HepG2 (cell line): ENCODE measurements at regions not wholly inside any gene's neighbourhood (a gene's known extent, or its start where the extent isn't known, plus 50 kb on each side); places are given as distances from the start of the nearest gene placed in this dataset.

ENCODE experiments used
- ATAC-seq: fragments of 200-7000 bp; cut with Tn5 transposase; 3 replicates; pipeline ENCODE4 v1.9.1; 2020; ENCODE audit warnings: mild to moderate bottlenecking, moderate library complexity
- BruUV-seq: library from RNA; stranded (reverse); fragments of 400-500 nt; replicated peaks from 2 replicates; lab custom pipeline; 2021; lab: Mats Ljungman, UMichigan
- CTCF ChIA-PET: fragments of 300-600 bp; formaldehyde crosslinking; extraction: SDS; loops from one replicate; lab custom pipeline; 2021; ENCODE audit warnings: low total read pairs, inconsistent platforms, low intra/inter-chr PET ratio; lab: Yijun Ruan, JAX
- POLR2A ChIA-PET: fragments of 350-600 bp; sonication (Branson Sonifier 250); formaldehyde crosslinking; loops from one replicate; lab custom pipeline; 2020; ENCODE audit warnings: antibody characterized with exemption, inconsistent platforms; lab: Yijun Ruan, JAX
- DNase-seq: peaks from one replicate; pipeline ENCODE4 v3.0.0-alpha.2; 2015; ENCODE audit warnings: low spot score
- FAIRE-seq: peaks from 3 replicates; lab custom pipeline; 2011; peaks lifted over from hg19 to GRCh38; lab: Jason Lieb, UNC
- H2AFZ ChIP-seq: one replicate; pipeline ENCODE4 v1.6.1; 2011; ENCODE audit warnings: low read length, inconsistent platforms
- H3K27ac ChIP-seq: fragments of 300-600 bp; 3 replicates; pipeline ENCODE4 v1.8.0; 2011; ENCODE audit warnings: mixed run types, mild to moderate bottlenecking, mixed read lengths, low read length, inconsistent platforms; ENCODE audit not compliant: insufficient read depth; ENCODE audit errors: extremely low read length
- H3K27me3 ChIP-seq, 2 experiments: fragments of 200-600 bp in 1 of 2; 2 replicates in 1 of 2; 3 replicates in 1 of 2; pipeline versions ENCODE4 v1.6.0 to v1.8.0; 2011; ENCODE audit warnings: low read length in 2 of 2, mild to moderate bottlenecking in 2 of 2, moderate library complexity in 2 of 2, inconsistent platforms in 1 of 2; ENCODE audit not compliant: insufficient read depth in 2 of 2, control insufficient read depth in 1 of 2
- H3K36me3 ChIP-seq, 2 experiments: fragments of 200-600 bp in 1 of 2; replicated peaks in 1 of 2; 2 replicates in 1 of 2; 3 replicates in 1 of 2; pipeline versions ENCODE4 v1.5.1 to v1.8.0; 2011; ENCODE audit warnings: low read length in 2 of 2, inconsistent platforms in 1 of 2; ENCODE audit not compliant: insufficient read depth in 2 of 2, control insufficient read depth in 1 of 2
- H3K4me1 ChIP-seq: 2 replicates; pipeline ENCODE4 v1.5.1; 2012; ENCODE audit warnings: low read length, inconsistent platforms; ENCODE audit not compliant: insufficient read depth
- H3K4me2 ChIP-seq: 2 replicates; pipeline ENCODE4 v1.6.0; 2011; ENCODE audit warnings: low read depth, low read length, inconsistent platforms
- H3K4me3 ChIP-seq, 3 experiments: fragments of 200-600 bp in 1 of 3; sonication (generic), shearing (Covaris generic) in 1 of 3; replicated peaks in 1 of 3; 2 replicates each; pipeline ENCODE4 v1.5.1; 2011 to 2016; ENCODE audit warnings: low read length in 3 of 3, inconsistent platforms in 2 of 3, low read depth in 2 of 3, mild to moderate bottlenecking in 2 of 3, control low read depth in 1 of 3, mixed read lengths in 1 of 3; ENCODE audit not compliant: insufficient read depth in 1 of 3
- H3K79me2 ChIP-seq: one replicate; pipeline ENCODE4 v1.6.1; 2011; ENCODE audit warnings: low read length, inconsistent platforms; ENCODE audit not compliant: insufficient read depth
- H3K9ac ChIP-seq: 2 replicates; pipeline ENCODE4 v1.6.0; 2011; ENCODE audit warnings: mild to moderate bottlenecking, low read depth, low read length, inconsistent platforms; ENCODE audit not compliant: insufficient read depth
- H3K9me3 ChIP-seq: 2 replicates; pipeline ENCODE4 v1.5.1; 2012; ENCODE audit warnings: mild to moderate bottlenecking, low read length
- H4K20me1 ChIP-seq: 2 replicates; pipeline ENCODE4 v1.6.0; 2011; ENCODE audit warnings: inconsistent platforms, mild to moderate bottlenecking, low read length, moderate library complexity; ENCODE audit not compliant: insufficient read depth
- ELK4 ChIP-seq: sonication (generic); formaldehyde crosslinking; IDR thresholded peaks from 2 replicates; pipeline ENCODE4 v1.9.0; 2021; ENCODE audit warnings: missing genetic modification reagents, borderline replicate concordance
- EP300 ChIP-seq, 3 experiments: sonication (generic) in 1 of 3; formaldehyde crosslinking in 1 of 3; IDR thresholded peaks; 2 replicates each; pipeline versions ENCODE4 v1.5.1 to v1.6.1; 2011 to 2020; ENCODE audit warnings: low read depth in 2 of 3, low read length in 2 of 3, borderline replicate concordance in 1 of 3, improper control_type of control experiment in 1 of 3, mild to moderate bottlenecking in 1 of 3, missing genetic modification reagents in 1 of 3, moderate library complexity in 1 of 3
- FOXA3 ChIP-seq: IDR thresholded peaks from 2 replicates; pipeline ENCODE4 v1.6.1; 2016; ENCODE audit warnings: missing genetic modification reagents, missing compliant biosample characterization
- HMG20A ChIP-seq: IDR thresholded peaks from 2 replicates; pipeline ENCODE4 v1.6.1; 2016; ENCODE audit warnings: borderline replicate concordance
- HMGXB4 ChIP-seq, 2 experiments: sonication (generic) in 1 of 2; formaldehyde crosslinking in 1 of 2; IDR thresholded peaks; 2 replicates each; pipeline versions ENCODE4 v1.4.0 to v1.6.1; 2018 to 2020; ENCODE audit warnings: missing genetic modification reagents in 2 of 2, borderline replicate concordance in 1 of 2, low read depth in 1 of 2, mild to moderate bottlenecking in 1 of 2, missing biosample characterization in 1 of 2
- HNF4A ChIP-seq: sonication (generic); formaldehyde crosslinking; IDR thresholded peaks from 2 replicates; pipeline ENCODE4 v1.4.0; 2020; ENCODE audit warnings: missing genetic modification reagents
- HOXA5 ChIP-seq: sonication (generic); formaldehyde crosslinking; IDR thresholded peaks from 2 replicates; pipeline ENCODE4 v1.4.0; 2020; ENCODE audit warnings: missing genetic modification reagents
- KLF12 ChIP-seq: sonication (generic); formaldehyde crosslinking; IDR thresholded peaks from 2 replicates; pipeline ENCODE4 v1.4.0; 2020; ENCODE audit warnings: missing genetic modification reagents, borderline replicate concordance
- MBNL3 ChIP-seq: fragments of 250-450 bp; sonication (Bioruptor Pico); conservative IDR thresholded peaks from 2 replicates; pipeline ENCODE4 v1.8.0; 2022; ENCODE audit warnings: mild to moderate bottlenecking, inconsistent platforms
- MYNN ChIP-seq: sonication (generic); formaldehyde crosslinking; IDR thresholded peaks from 2 replicates; pipeline ENCODE4 v1.4.0; 2020; ENCODE audit warnings: mild to moderate bottlenecking, low read depth, missing genetic modification reagents
- NR2F6 ChIP-seq, 2 experiments: IDR thresholded peaks; 2 replicates each; pipeline ENCODE4 v1.6.1; 2016; ENCODE audit warnings: antibody characterized with exemption in 1 of 2, mild to moderate bottlenecking in 1 of 2
- SMC3 ChIP-seq: IDR thresholded peaks from 2 replicates; pipeline ENCODE4 v1.6.1; 2011; ENCODE audit warnings: low read length, improper control_type of control experiment
- SOX13 ChIP-seq, 3 experiments: fragments of 450-650 bp in 1 of 3; sonication (generic) in 1 of 3; formaldehyde crosslinking in 1 of 3; IDR thresholded peaks in 2 of 3; conservative IDR thresholded peaks in 1 of 3; 2 replicates each; pipeline versions ENCODE4 v1.5.0 to v1.6.1; 2016 to 2020; ENCODE audit warnings: antibody characterized with exemption in 1 of 3, mild to moderate bottlenecking in 1 of 3, missing compliant biosample characterization in 1 of 3, missing genetic modification reagents in 1 of 3, moderate library complexity in 1 of 3
- ZKSCAN1 ChIP-seq: fragments of 150-350 bp; IDR thresholded peaks from 2 replicates; pipeline ENCODE4 v1.6.1; 2014; ENCODE audit warnings: low read length
- ZNF562 ChIP-seq: sonication (generic); formaldehyde crosslinking; IDR thresholded peaks from 2 replicates; pipeline ENCODE4 v1.8.0; 2022; ENCODE audit warnings: missing genetic modification reagents, borderline replicate concordance
- ZNF570 ChIP-seq: sonication (generic); formaldehyde crosslinking; IDR thresholded peaks from 2 replicates; pipeline ENCODE4 v1.4.0; 2020; ENCODE audit warnings: mild to moderate bottlenecking, missing genetic modification reagents, borderline replicate concordance
- ZNF670 ChIP-seq: sonication (generic); formaldehyde crosslinking; IDR thresholded peaks from 2 replicates; pipeline ENCODE4 v1.8.0; 2022; ENCODE audit warnings: mild to moderate bottlenecking, missing genetic modification reagents, borderline replicate concordance
- ZNF691 ChIP-seq: sonication (generic); formaldehyde crosslinking; IDR thresholded peaks from 2 replicates; pipeline ENCODE4 v1.4.0; 2020; ENCODE audit warnings: missing genetic modification reagents, low read depth, mild to moderate bottlenecking, borderline replicate concordance
- ZNF782 ChIP-seq: sonication (generic); formaldehyde crosslinking; IDR thresholded peaks from 2 replicates; pipeline ENCODE4 v1.4.0; 2020; ENCODE audit warnings: missing genetic modification reagents, mild to moderate bottlenecking, borderline replicate concordance
- WGBS: methylation state at CpG from one replicate; pipeline ENCODE4 v1.1.6; 2017; ENCODE audit warnings: low lambda C conversion rate; 5-methylcytosine and 5-hydroxymethylcytosine counted together
- in situ Hi-C: cut with HindIII; loops from 2 replicates; pipeline ENCODE4 v1.10.0; 2017; ENCODE audit warnings: low pct_unique_long_range_greater_than_20kb; ENCODE audit not compliant: extremely low pct_ligation_motif_present
- intact Hi-C: fragments of 100-400 bp; cut with micrococcal nuclease; formaldehyde crosslinking; loops from one replicate; pipeline ENCODE4 v1.10.0; 2022; ENCODE audit not compliant: unreplicated experiment

- TF ChIP-seq EP300 (IDR thresholded peaks at IDR 0.05; ENCODE audit: low read depth in 2 of 2, low read length in 2 of 2) (peak in 1 of 2 experiments; percentile 20; a peak in 1 of 4 replicates), EP300 (CRISPR knock-in tag; IDR thresholded peaks at IDR 0.05; ENCODE audit: borderline replicate concordance) (no peak), FOXA3 (CRISPR knock-in tag) (peak; percentile 18; the same call in 1 of the 2 replicates), ZNF570 (CRISPR knock-in tag) (no peak), MBNL3 (no peak), ZKSCAN1 (no peak), SOX13 (IDR thresholded peaks at IDR 0.05) (no peak), SOX13 (CRISPR knock-in tag; conservative IDR thresholded peaks at IDR 0.05 in 1 of 2, IDR thresholded peaks at IDR 0.05 in 1 of 2) (peak in 1 of 2 experiments; percentile 17; a peak in 1 of 4 replicates), HMG20A (CRISPR knock-in tag) (peak; percentile 11; the same call in 1 of the 2 replicates), NR2F6 (IDR thresholded peaks at IDR 0.05) (peak; percentile 54), NR2F6 (CRISPR knock-in tag; IDR thresholded peaks at IDR 0.05) (peak; percentile 26; the same call in 1 of the 2 replicates), ZNF782 (CRISPR knock-in tag) (no peak)
Measured at GRCh38 chr12:92085040-92085735, 60.5 kb downstream of the BTG1 start (continued).

GRCh38 chr12:92080911-92081285 is 64.7 kb downstream of the BTG1 start:
- BruUV-seq: no TSS peak
- H3K4me1 ChIP-seq: peaks cover 40% of the 10 kb centered on the region
- no peak for TF ChIP-seq ZNF691 (CRISPR knock-in tag)
- TF ChIP-seq KLF12 (CRISPR knock-in tag): no peak
- no peak for TF ChIP-seq HOXA5 (CRISPR knock-in tag)
- TF ChIP-seq HNF4A (CRISPR knock-in tag): no peak
- TF ChIP-seq ZNF670 (CRISPR knock-in tag): no peak
- TF ChIP-seq ELK4 (CRISPR knock-in tag): no peak
- no peak for TF ChIP-seq ZNF562 (CRISPR knock-in tag)
- no peak for TF ChIP-seq HMGXB4 (CRISPR knock-in tag; IDR thresholded peaks at IDR 0.05; ENCODE audit: borderline replicate concordance in 1 of 2, low read depth in 1 of 2)
- no peak for TF ChIP-seq SMC3
- TF ChIP-seq MYNN (CRISPR knock-in tag): no peak

More at GRCh38 chr12:92080911-92081285, 64.7 kb downstream of the BTG1 start:
- no peaks in the 10 kb centered on the region for H3K36me3 ChIP-seq
- FAIRE-seq: no peak
- H3K27me3 ChIP-seq: no peaks in the 10 kb centered on the region
- ATAC-seq: no peak
- ChIA-PET CTCF (no interaction called here), POLR2A (no interaction called here)
- WGBS: 29% methylated on average over 3 of the region's 3 CpGs
- no peaks in the 10 kb centered on the region for H3K9me3 ChIP-seq
- DNase-seq: no peak
- in situ Hi-C loops (no loop called here), intact Hi-C loops (no loop called here)
- no peaks in the 10 kb centered on the region for H3K79me2 ChIP-seq
- H2AFZ ChIP-seq: no peak overlapping the region
- no peak overlapping the region for H3K4me3 ChIP-seq
- H3K9ac ChIP-seq: no peak overlapping the region
- no peak overlapping the region; the same call in 1 of the 2 replicates for H3K4me2 ChIP-seq
- H4K20me1 ChIP-seq: no peaks in the 10 kb centered on the region
- no peak overlapping the region for H3K27ac ChIP-seq
